HEK293 (cell line): ENCODE measurements at regions not wholly inside any gene's neighbourhood (a gene's known extent, or its start where the extent isn't known, plus 50 kb on each side); places are given as distances from the start of the nearest gene placed in this dataset.
A peak's percentile ranks its signal among the peaks of the same experiment; 100 is the strongest.

Experiments used
- CTCF ChIA-PET: fragments of 350-600 bp; formaldehyde crosslinking; extraction: SDS; loops from one replicate; lab custom pipeline; 2021; ENCODE audit warnings: antibody characterized with exemption; lab: Yijun Ruan, JAX
- POLR2A ChIA-PET: fragments of 300-600 bp; formaldehyde crosslinking; extraction: SDS; loops from one replicate; lab custom pipeline; 2020; ENCODE audit warnings: antibody characterized with exemption, inconsistent platforms; lab: Yijun Ruan, JAX
- H3K27ac ChIP-seq: fragments of 200-500 bp; sonication (Bioruptor generic); 2 replicates; pipeline ENCODE4 v1.5.1; 2014; ENCODE audit warnings: low read depth, low read length, control low read depth, inconsistent platforms; ENCODE audit errors: extremely low read depth
- H3K36me3 ChIP-seq, 2 experiments: fragments of 200-500 bp in 1 of 2; sonication (Bioruptor generic) in 1 of 2; 1 replicate in 1 of 2; 2 replicates in 1 of 2; pipeline ENCODE4 v1.5.1; 2014 to 2017; ENCODE audit warnings: inconsistent platforms in 2 of 2, low read length in 2 of 2; ENCODE audit not compliant: control insufficient read depth in 2 of 2, insufficient read depth in 1 of 2
- H3K4me1 ChIP-seq: fragments of 200-500 bp; sonication (Bioruptor generic); 2 replicates; pipeline ENCODE4 v1.5.1; 2014; ENCODE audit warnings: mild to moderate bottlenecking, low read length, inconsistent platforms; ENCODE audit not compliant: control insufficient read depth, insufficient read depth
- H3K4me3 ChIP-seq: 2 replicates; pipeline ENCODE4 v1.5.1; 2011; ENCODE audit warnings: low read depth, mild to moderate bottlenecking, control low read depth, low read length, moderate library complexity
- H3K9me3 ChIP-seq: fragments of 200-500 bp; sonication (Bioruptor generic); 2 replicates; pipeline ENCODE4 v1.5.1; 2014; ENCODE audit warnings: low read depth, low read length, inconsistent platforms; ENCODE audit not compliant: control insufficient read depth, insufficient read depth
- IKZF3 ChIP-seq: fragments of 450-650 bp; IDR thresholded peaks from 2 replicates; pipeline ENCODE4 v1.5.0; 2018; ENCODE audit warnings: missing biosample characterization, mild to moderate bottlenecking, missing genetic modification characterization, moderate library complexity
- KLF1 ChIP-seq: fragments of 450-650 bp; formaldehyde crosslinking; IDR thresholded peaks from 2 replicates; pipeline ENCODE4 v1.5.1; 2016; ENCODE audit warnings: missing biosample characterization, missing genetic modification characterization
- MYNN ChIP-seq: fragments of 450-650 bp; formaldehyde crosslinking; IDR thresholded peaks from 2 replicates; pipeline ENCODE4 v1.5.1; 2016; ENCODE audit warnings: missing biosample characterization, missing genetic modification characterization, borderline replicate concordance
- RBAK ChIP-seq: fragments of 450-650 bp; formaldehyde crosslinking; IDR thresholded peaks from 2 replicates; pipeline ENCODE4 v1.5.1; 2016; ENCODE audit warnings: missing biosample characterization, missing genetic modification characterization
- SP2 ChIP-seq: fragments of 450-650 bp; formaldehyde crosslinking; IDR thresholded peaks from 2 replicates; pipeline ENCODE4 v1.5.1; 2016; ENCODE audit warnings: missing biosample characterization, missing genetic modification characterization
- YY2 ChIP-seq: fragments of 450-650 bp; formaldehyde crosslinking; IDR thresholded peaks from 2 replicates; pipeline ENCODE4 v1.5.1; 2016; ENCODE audit warnings: missing biosample characterization, missing genetic modification characterization
- ZBTB20 ChIP-seq: fragments of 450-650 bp; formaldehyde crosslinking; IDR thresholded peaks from 2 replicates; pipeline ENCODE4 v1.5.1; 2016; ENCODE audit warnings: missing biosample characterization, missing genetic modification characterization
- ZBTB8A ChIP-seq: fragments of 450-650 bp; formaldehyde crosslinking; IDR thresholded peaks from 2 replicates; pipeline ENCODE4 v1.5.1; 2016; ENCODE audit warnings: missing biosample characterization, missing genetic modification characterization
- ZEB2 ChIP-seq: fragments of 450-650 bp; formaldehyde crosslinking; IDR thresholded peaks from 2 replicates; pipeline ENCODE4 v1.5.1; 2016; ENCODE audit warnings: missing biosample characterization, missing genetic modification characterization
- ZIC2 ChIP-seq: fragments of 450-650 bp; formaldehyde crosslinking; IDR thresholded peaks from 2 replicates; pipeline ENCODE4 v1.5.1; 2016; ENCODE audit warnings: missing biosample characterization, missing genetic modification characterization
- ZNF133 ChIP-seq: fragments of 450-650 bp; formaldehyde crosslinking; IDR thresholded peaks from 2 replicates; pipeline ENCODE4 v1.5.1; 2016; ENCODE audit warnings: missing biosample characterization, missing genetic modification characterization
- ZNF146 ChIP-seq: fragments of 450-650 bp; formaldehyde crosslinking; IDR thresholded peaks from 2 replicates; pipeline ENCODE4 v1.5.1; 2016; ENCODE audit warnings: missing biosample characterization, missing genetic modification characterization
- ZNF24 ChIP-seq: fragments of 450-650 bp; formaldehyde crosslinking; IDR thresholded peaks from 2 replicates; pipeline ENCODE4 v1.5.1; 2016; ENCODE audit warnings: missing biosample characterization, missing genetic modification characterization
- ZNF366 ChIP-seq: fragments of 450-650 bp; formaldehyde crosslinking; conservative IDR thresholded peaks from 2 replicates; pipeline ENCODE4 v1.5.1; 2016; ENCODE audit warnings: missing biosample characterization, missing genetic modification characterization
- ZNF548 ChIP-seq: fragments of 450-650 bp; formaldehyde crosslinking; IDR thresholded peaks from 2 replicates; pipeline ENCODE4 v1.5.1; 2016; ENCODE audit warnings: missing biosample characterization, missing genetic modification characterization
- ZNF600 ChIP-seq: fragments of 450-650 bp; formaldehyde crosslinking; IDR thresholded peaks from 2 replicates; pipeline ENCODE4 v1.5.1; 2016; ENCODE audit warnings: missing biosample characterization, missing genetic modification characterization
- ZNF629 ChIP-seq: fragments of 450-650 bp; formaldehyde crosslinking; IDR thresholded peaks from 2 replicates; pipeline ENCODE4 v1.5.1; 2017; ENCODE audit warnings: missing biosample characterization, missing genetic modification characterization
- ZNF768 ChIP-seq: fragments of 450-650 bp; formaldehyde crosslinking; IDR thresholded peaks from 2 replicates; pipeline ENCODE4 v1.5.1; 2018; ENCODE audit warnings: missing biosample characterization, mild to moderate bottlenecking, missing genetic modification characterization
- ZNF791 ChIP-seq: fragments of 450-650 bp; formaldehyde crosslinking; IDR thresholded peaks from 2 replicates; pipeline ENCODE4 v1.5.1; 2016; ENCODE audit warnings: missing biosample characterization, missing genetic modification characterization
- ZNF792 ChIP-seq: fragments of 450-650 bp; formaldehyde crosslinking; IDR thresholded peaks from 2 replicates; pipeline ENCODE4 v1.5.1; 2016; ENCODE audit warnings: missing biosample characterization, missing genetic modification characterization
- TF ChIP-seq, protein P1 (sequence below): fragments of 450-650 bp; formaldehyde crosslinking; IDR thresholded peaks from 2 replicates; pipeline ENCODE4 v1.5.1; 2016; ENCODE audit warnings: missing biosample characterization, missing genetic modification characterization, low read depth
- TF ChIP-seq, protein P2 (sequence below): fragments of 450-650 bp; formaldehyde crosslinking; IDR thresholded peaks from 2 replicates; pipeline ENCODE4 v1.5.1; 2017; ENCODE audit warnings: missing biosample characterization, missing genetic modification characterization
- TF ChIP-seq, protein P3 (sequence below): fragments of 450-650 bp; formaldehyde crosslinking; IDR thresholded peaks from 2 replicates; pipeline ENCODE4 v1.5.1; 2016; ENCODE audit warnings: missing biosample characterization, missing genetic modification characterization

DNA sequence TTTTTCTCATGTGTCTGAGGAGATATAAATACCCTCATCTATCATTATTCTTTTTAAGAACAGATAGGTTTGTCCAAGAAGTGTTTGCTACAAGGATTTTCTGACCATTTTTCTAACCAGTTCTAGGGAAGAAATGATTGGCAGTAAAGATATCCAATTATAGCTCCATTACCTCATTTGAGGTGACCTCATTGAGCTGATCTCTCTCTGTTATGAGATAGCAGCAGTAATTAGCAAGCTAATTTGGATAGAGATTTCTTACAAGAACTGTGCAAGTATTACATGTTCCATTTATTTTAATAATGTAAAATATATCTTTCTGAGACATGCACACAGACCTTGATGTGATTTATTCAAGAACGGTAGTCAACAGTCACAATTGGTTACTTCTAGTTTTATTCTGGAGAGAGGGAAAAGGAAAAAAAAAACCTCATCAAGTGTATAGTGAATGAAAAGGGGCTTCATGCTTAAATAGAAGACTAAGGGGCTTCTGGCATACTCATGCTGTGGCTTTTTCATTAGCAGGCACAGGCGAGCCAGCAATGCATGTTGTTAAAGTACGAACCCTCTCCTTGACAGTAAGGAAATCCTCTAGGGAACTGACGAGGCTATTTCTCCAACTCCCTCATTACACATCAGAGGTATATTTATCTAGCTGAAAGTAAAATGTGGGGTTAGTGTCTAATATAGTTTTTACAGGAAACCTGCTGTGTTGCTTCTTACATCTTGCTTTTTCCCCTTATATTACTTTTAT is 127.3 kb downstream of the NUDT12 start:
- Histone ChIP-seq H3K4me1 (no peaks in the 10 kb centered on the region), H3K36me3 (no peaks in the 10 kb centered on the region), H3K9me3 (no peaks in the 10 kb centered on the region), H3K27ac (no peak overlapping the region), H3K4me3 (no peak overlapping the region)
- TF ChIP-seq RBAK (tag by site-specific recombination), result no peak
- TF ChIP-seq, protein P1, sequence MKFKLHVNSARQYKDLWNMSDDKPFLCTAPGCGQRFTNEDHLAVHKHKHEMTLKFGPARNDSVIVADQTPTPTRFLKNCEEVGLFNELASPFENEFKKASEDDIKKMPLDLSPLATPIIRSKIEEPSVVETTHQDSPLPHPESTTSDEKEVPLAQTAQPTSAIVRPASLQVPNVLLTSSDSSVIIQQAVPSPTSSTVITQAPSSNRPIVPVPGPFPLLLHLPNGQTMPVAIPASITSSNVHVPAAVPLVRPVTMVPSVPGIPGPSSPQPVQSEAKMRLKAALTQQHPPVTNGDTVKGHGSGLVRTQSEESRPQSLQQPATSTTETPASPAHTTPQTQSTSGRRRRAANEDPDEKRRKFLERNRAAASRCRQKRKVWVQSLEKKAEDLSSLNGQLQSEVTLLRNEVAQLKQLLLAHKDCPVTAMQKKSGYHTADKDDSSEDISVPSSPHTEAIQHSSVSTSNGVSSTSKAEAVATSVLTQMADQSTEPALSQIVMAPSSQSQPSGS, result peak; percentile 75
- peak; percentile 36; the same call in 1 of the 2 replicates for TF ChIP-seq SP2 (tag by site-specific recombination)
- no peak for TF ChIP-seq ZEB2
- TF ChIP-seq ZNF24, result peak; percentile 58; the same call in 1 of the 2 replicates
- peak; percentile 61 for TF ChIP-seq ZNF366
- TF ChIP-seq ZNF629 (tag by site-specific recombination), result peak; percentile 60
- POLR2A ChIA-PET, result no interaction called here
- CTCF ChIA-PET, result interaction anchor here (0.5 kb wide), 1 partner anchor 207 kb away, joined by 4 read pairs; no protein-coding TSS in a partner anchor

DNA sequence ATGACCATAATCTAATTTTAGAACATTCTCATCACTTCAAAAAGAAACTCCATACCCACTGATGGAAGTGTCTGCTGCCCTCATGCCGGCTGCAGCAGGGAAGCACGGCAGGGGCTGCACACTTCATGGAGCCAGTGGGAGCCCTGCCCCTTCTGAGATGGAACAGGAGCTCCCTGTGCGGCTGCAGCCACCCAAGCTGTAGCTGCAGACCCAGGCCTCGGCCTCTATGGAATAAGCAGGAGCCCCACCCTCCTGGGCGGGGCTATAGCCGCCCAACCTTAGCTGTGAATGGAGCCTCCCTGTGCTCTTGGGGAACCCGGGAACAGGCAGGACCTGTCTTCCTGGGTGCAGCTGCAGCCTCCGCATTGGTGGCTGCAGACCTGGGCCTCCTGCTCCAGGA is 128.5 kb downstream of the NUDT12 start:
- no peaks in the 10 kb centered on the region for H3K36me3 ChIP-seq
- H3K9me3 ChIP-seq, result no peaks in the 10 kb centered on the region
- H3K4me3 ChIP-seq, result no peak overlapping the region
- POLR2A ChIA-PET, result no interaction called here
- no peak overlapping the region for H3K27ac ChIP-seq
- no peaks in the 10 kb centered on the region for H3K4me1 ChIP-seq
- 0 out of 2 replicates have a peak, but pooled peaks have one; percentile 21 for TF ChIP-seq KLF1 (tag by site-specific recombination)
- TF ChIP-seq SP2 (tag by site-specific recombination), result 0 out of 2 replicates have a peak, but pooled peaks have one; percentile 32
- TF ChIP-seq ZIC2, result peak; percentile 60; the same call in 1 of the 2 replicates
- no peak for TF ChIP-seq ZBTB8A (tag by site-specific recombination)
- TF ChIP-seq, all 188 proteins: peak for 3
- CTCF ChIA-PET, result no interaction called here

DNA sequence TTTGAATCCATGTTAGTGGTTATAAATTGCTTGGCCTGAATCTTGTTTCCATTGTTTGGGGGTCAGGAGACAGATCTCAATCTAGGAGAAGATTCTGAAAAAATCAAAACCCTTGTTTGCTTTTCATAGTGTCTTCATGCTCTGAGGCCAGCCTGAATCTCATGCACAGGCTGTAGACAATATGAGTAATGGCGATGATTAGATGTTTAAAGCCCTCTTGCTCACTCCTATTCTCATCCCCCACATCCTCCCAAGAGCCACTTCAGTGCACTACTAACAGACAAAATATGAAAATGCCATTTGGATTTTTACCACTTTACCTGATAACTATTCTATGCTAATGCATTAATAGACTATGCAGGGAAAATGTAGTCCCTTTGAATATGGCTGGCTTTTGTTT is 129.4 kb downstream of the NUDT12 start:
- Histone ChIP-seq H3K36me3 (no peaks in the 10 kb centered on the region), H3K4me1 (no peaks in the 10 kb centered on the region), H3K9me3 (no peaks in the 10 kb centered on the region), H3K27ac (no peak overlapping the region), H3K4me3 (no peak overlapping the region)
- TF ChIP-seq ZNF792 (tag by site-specific recombination) (no peak), ZBTB20 (no peak), MYNN (tag by site-specific recombination) (no peak)
- CTCF ChIA-PET, result no interaction called here
- POLR2A ChIA-PET, result no interaction called here

DNA sequence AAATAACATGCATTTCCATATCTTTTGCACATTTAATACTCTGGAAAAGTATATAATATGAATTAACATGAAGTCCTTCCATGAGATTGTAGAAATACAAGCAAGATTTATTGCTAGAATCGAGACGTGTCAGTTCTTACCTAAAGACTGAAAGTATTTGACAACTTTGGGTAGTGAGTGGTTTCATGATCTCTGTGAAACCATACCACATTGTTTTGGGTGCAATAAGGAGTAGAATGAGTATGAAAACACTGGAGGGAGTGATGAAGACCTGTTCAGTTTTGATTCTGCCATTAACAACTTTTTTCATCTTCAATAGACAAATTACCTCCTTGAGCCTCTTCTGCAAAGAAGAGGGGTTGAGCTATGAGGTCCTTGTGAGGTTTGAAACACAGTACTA is 133.7 kb downstream of the NUDT12 start:
- no peak overlapping the region for H3K4me3 ChIP-seq
- H3K27ac ChIP-seq, result no peak overlapping the region
- ChIA-PET CTCF (no interaction called here), POLR2A (no interaction called here)
- no peaks in the 10 kb centered on the region for H3K36me3 ChIP-seq
- H3K4me1 ChIP-seq, result no peaks in the 10 kb centered on the region
- H3K9me3 ChIP-seq, result no peaks in the 10 kb centered on the region
- TF ChIP-seq ZNF768 (tag by site-specific recombination) (no peak), ZNF600 (tag by site-specific recombination) (no peak), IKZF3 (tag by site-specific recombination) (no peak), ZNF146 (no peak), ZNF791 (tag by site-specific recombination) (no peak), ZNF133 (tag by site-specific recombination) (no peak), ZNF24 (no peak), YY2 (no peak), ZNF548 (tag by site-specific recombination) (no peak)
- TF ChIP-seq, protein P2, sequence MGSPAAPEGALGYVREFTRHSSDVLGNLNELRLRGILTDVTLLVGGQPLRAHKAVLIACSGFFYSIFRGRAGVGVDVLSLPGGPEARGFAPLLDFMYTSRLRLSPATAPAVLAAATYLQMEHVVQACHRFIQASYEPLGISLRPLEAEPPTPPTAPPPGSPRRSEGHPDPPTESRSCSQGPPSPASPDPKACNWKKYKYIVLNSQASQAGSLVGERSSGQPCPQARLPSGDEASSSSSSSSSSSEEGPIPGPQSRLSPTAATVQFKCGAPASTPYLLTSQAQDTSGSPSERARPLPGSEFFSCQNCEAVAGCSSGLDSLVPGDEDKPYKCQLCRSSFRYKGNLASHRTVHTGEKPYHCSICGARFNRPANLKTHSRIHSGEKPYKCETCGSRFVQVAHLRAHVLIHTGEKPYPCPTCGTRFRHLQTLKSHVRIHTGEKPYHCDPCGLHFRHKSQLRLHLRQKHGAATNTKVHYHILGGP, result no peak
- TF ChIP-seq, protein P3, sequence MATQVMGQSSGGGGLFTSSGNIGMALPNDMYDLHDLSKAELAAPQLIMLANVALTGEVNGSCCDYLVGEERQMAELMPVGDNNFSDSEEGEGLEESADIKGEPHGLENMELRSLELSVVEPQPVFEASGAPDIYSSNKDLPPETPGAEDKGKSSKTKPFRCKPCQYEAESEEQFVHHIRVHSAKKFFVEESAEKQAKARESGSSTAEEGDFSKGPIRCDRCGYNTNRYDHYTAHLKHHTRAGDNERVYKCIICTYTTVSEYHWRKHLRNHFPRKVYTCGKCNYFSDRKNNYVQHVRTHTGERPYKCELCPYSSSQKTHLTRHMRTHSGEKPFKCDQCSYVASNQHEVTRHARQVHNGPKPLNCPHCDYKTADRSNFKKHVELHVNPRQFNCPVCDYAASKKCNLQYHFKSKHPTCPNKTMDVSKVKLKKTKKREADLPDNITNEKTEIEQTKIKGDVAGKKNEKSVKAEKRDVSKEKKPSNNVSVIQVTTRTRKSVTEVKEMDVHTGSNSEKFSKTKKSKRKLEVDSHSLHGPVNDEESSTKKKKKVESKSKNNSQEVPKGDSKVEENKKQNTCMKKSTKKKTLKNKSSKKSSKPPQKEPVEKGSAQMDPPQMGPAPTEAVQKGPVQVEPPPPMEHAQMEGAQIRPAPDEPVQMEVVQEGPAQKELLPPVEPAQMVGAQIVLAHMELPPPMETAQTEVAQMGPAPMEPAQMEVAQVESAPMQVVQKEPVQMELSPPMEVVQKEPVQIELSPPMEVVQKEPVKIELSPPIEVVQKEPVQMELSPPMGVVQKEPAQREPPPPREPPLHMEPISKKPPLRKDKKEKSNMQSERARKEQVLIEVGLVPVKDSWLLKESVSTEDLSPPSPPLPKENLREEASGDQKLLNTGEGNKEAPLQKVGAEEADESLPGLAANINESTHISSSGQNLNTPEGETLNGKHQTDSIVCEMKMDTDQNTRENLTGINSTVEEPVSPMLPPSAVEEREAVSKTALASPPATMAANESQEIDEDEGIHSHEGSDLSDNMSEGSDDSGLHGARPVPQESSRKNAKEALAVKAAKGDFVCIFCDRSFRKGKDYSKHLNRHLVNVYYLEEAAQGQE, result no peak
